PC-9 (cell line): ENCODE measurements at regions not wholly inside any gene's neighbourhood (a gene's known extent, or its start where the extent isn't known, plus 50 kb on each side); places are given as distances from the start of the nearest gene placed in this dataset.

Source experiments
- BruUV-seq: library from RNA; stranded (reverse); fragments of 400-500 nt; replicated peaks from 2 replicates; lab custom pipeline; 2021; lab: Mats Ljungman, UMichigan
- CTCF ChIA-PET: fragments of 300-600 bp; sonication (Branson Sonifier 250); formaldehyde crosslinking; loops from one replicate; lab custom pipeline; 2022; ENCODE audit warnings: antibody characterized with exemption; lab: Charles Lee
- POLR2A ChIA-PET: fragments of 300-600 bp; sonication (Branson Sonifier 250); formaldehyde crosslinking; loops from one replicate; lab custom pipeline; 2022; ENCODE audit warnings: antibody characterized with exemption; ENCODE audit not compliant: unreplicated experiment; lab: Charles Lee
- DNase-seq, 2 experiments: peaks; one replicate each; pipeline versions ENCODE4 v3.0.0 to v3.0.0-alpha.2; 2015 to 2022; ENCODE audit warnings: mixed read lengths in 1 of 2
- H2AFZ ChIP-seq: fragments of 200-600 bp; sonication (generic); 2 replicates; pipeline ENCODE4 v1.8.1; 2017; ENCODE audit warnings: antibody characterized with exemption
- H3F3A ChIP-seq: fragments of 200-600 bp; sonication (generic); 2 replicates; pipeline ENCODE4 v1.8.1; 2017; ENCODE audit warnings: antibody characterized with exemption, mild to moderate bottlenecking, low read depth; ENCODE audit not compliant: insufficient read depth
- H3K27ac ChIP-seq: fragments of 200-600 bp; sonication (generic); 2 replicates; pipeline ENCODE4 v1.6.1; 2016; ENCODE audit warnings: mixed run types
- H3K27me3 ChIP-seq: fragments of 200-600 bp; sonication (generic); 2 replicates; pipeline ENCODE4 v1.6.1; 2016; ENCODE audit warnings: low read depth, mixed run types; ENCODE audit not compliant: insufficient read depth
- H3K36me3 ChIP-seq: fragments of 200-600 bp; sonication (generic); 2 replicates; pipeline ENCODE4 v1.6.1; 2016; ENCODE audit warnings: low read depth, mixed run types
- H3K4me1 ChIP-seq: fragments of 200-600 bp; sonication (generic); replicated peaks from 2 replicates; pipeline ENCODE4 v1.6.1; 2016; ENCODE audit warnings: mixed run types; ENCODE audit not compliant: insufficient read depth
- H3K4me2 ChIP-seq: fragments of 200-600 bp; sonication (generic); 2 replicates; pipeline ENCODE4 v1.6.1; 2017; ENCODE audit warnings: mixed run types
- H3K4me3 ChIP-seq: fragments of 200-600 bp; sonication (generic); 2 replicates; pipeline ENCODE4 v1.6.1; 2016; ENCODE audit warnings: mixed run types
- H3K79me2 ChIP-seq: fragments of 200-600 bp; sonication (generic); 2 replicates; pipeline ENCODE4 v1.6.1; 2017; ENCODE audit warnings: low read depth, mixed run types
- H3K9me2 ChIP-seq: fragments of 200-600 bp; sonication (generic); 2 replicates; pipeline ENCODE4 v1.8.1; 2017; ENCODE audit warnings: mild to moderate bottlenecking; ENCODE audit not compliant: insufficient read depth
- H3K9me3 ChIP-seq: fragments of 200-600 bp; sonication (generic); 2 replicates; pipeline ENCODE4 v1.8.1; 2016; ENCODE audit warnings: low read depth; ENCODE audit not compliant: insufficient read depth
- H4K20me1 ChIP-seq: fragments of 200-600 bp; sonication (generic); 2 replicates; pipeline ENCODE4 v1.8.1; 2017; ENCODE audit not compliant: insufficient read depth
- EZH2 ChIP-seq: fragments of 200-600 bp; sonication (generic); IDR thresholded peaks from 2 replicates; pipeline ENCODE4 v1.8.0; 2017; ENCODE audit warnings: antibody characterized with exemption, low read depth
- intact Hi-C: fragments of 100-400 bp; cut with micrococcal nuclease; formaldehyde crosslinking; loops from one replicate; pipeline ENCODE4 v1.10.0; 2022; ENCODE audit not compliant: unreplicated experiment
- TF ChIP-seq, protein P1 (sequence below): fragments of 200-600 bp; sonication (generic); conservative IDR thresholded peaks from 2 replicates; pipeline ENCODE4 v1.6.1; 2017; ENCODE audit warnings: mixed run types, antibody characterized with exemption, mild to moderate bottlenecking, moderate library complexity

DNA sequence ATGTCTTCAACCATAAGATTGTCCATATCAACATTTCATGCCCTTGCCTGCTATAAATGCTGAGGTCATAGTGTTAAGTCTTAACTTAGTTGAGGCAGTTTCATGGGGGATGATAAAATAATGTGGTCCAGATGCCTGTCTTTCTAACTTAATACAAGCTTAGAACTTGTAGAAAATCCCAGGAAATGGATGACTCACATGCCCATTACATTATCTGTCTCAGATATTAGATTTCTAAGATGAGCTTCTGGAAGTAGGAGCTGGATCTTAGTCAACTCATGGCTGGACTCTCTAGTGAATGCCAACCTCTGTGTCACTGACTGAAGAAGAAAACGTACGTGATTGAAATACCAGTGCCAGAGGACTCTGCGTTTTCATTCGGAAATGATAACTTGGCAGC, 797.5 kb upstream of the EEF2KMT start:
- H3K4me1 ChIP-seq = no peaks in the 10 kb centered on the region
- H3K9me3 ChIP-seq = no peaks in the 10 kb centered on the region
- no peaks in the 10 kb centered on the region for H4K20me1 ChIP-seq
- no peak overlapping the region for H3K4me3 ChIP-seq
- no peak for DNase-seq
- H3K9me2 ChIP-seq = no peaks in the 10 kb centered on the region
- intact Hi-C loops = no loop called here
- H3K79me2 ChIP-seq = no peaks in the 10 kb centered on the region
- no peak overlapping the region for H2AFZ ChIP-seq
- no peak overlapping the region for H3K4me2 ChIP-seq
- CTCF ChIA-PET = no interaction called here
- H3K27me3 ChIP-seq = peaks cover 35% of the 10 kb centered on the region
- TF ChIP-seq, protein P1, sequence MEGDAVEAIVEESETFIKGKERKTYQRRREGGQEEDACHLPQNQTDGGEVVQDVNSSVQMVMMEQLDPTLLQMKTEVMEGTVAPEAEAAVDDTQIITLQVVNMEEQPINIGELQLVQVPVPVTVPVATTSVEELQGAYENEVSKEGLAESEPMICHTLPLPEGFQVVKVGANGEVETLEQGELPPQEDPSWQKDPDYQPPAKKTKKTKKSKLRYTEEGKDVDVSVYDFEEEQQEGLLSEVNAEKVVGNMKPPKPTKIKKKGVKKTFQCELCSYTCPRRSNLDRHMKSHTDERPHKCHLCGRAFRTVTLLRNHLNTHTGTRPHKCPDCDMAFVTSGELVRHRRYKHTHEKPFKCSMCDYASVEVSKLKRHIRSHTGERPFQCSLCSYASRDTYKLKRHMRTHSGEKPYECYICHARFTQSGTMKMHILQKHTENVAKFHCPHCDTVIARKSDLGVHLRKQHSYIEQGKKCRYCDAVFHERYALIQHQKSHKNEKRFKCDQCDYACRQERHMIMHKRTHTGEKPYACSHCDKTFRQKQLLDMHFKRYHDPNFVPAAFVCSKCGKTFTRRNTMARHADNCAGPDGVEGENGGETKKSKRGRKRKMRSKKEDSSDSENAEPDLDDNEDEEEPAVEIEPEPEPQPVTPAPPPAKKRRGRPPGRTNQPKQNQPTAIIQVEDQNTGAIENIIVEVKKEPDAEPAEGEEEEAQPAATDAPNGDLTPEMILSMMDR = no peak
- TF ChIP-seq EZH2 = no peak
- H3K36me3 ChIP-seq = no peaks in the 10 kb centered on the region
- no peak overlapping the region for H3K27ac ChIP-seq
- H3F3A ChIP-seq = no peaks in the 10 kb centered on the region
- POLR2A ChIA-PET = no interaction called here
- no TSS peak for BruUV-seq

DNA sequence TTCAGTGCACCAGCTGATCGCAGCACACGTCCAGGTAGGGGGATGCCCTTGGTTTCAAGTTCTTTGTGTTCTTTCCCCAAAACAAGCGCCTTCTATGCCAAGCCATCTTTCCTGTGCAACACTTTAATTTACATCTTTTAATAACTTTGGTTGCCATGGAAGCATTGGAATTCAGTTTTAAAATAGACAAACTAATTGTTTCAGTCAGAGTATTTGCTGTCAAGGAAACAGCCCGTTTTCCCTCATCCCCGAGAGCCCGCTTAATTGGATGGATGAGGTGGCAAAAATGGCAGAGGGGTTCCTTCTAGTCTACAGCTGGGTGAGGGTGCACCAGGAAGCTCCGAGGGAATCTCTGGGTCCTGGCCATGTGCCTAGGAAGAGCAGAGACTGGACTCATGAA, 793.7 kb upstream of the EEF2KMT start:
- H3K4me2 ChIP-seq = no peak overlapping the region
- POLR2A ChIA-PET = no interaction called here
- no TSS peak for BruUV-seq

DNA sequence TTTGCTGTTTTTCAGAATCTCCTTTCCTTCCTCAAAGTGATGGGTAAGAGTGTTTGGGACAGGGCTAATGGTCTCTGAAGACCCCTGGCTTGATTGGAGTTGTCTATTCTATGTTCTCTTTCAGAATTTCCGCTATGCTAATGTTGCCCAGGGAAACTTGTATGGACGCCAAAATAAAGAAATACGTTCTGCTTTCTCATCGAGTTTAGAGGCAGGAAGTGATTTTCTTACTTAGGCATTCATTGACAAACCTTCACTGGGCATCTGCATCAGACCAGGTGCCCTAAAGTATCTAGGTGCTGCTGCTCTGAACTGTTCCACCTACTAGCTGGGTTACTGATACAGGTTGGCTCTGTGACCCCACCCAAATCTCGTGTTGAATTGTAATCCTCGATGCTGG, 787.9 kb upstream of the EEF2KMT start:
- H4K20me1 ChIP-seq = no peaks in the 10 kb centered on the region
- DNase-seq = no peak
- peaks cover 21% of the 10 kb centered on the region for H3K27me3 ChIP-seq
- no TSS peak for BruUV-seq
- intact Hi-C loops = no loop called here
- H3K4me2 ChIP-seq = no peak overlapping the region
- no peaks in the 10 kb centered on the region for H3K4me1 ChIP-seq
- TF ChIP-seq EZH2 = no peak
- TF ChIP-seq, protein P1 = no peak
- H3K36me3 ChIP-seq = no peaks in the 10 kb centered on the region
- H3K9me2 ChIP-seq = no peaks in the 10 kb centered on the region
- ChIA-PET POLR2A (interaction anchor here (0.7 kb wide), 1 partner anchor 7 kb away, joined by 3 read pairs; no protein-coding TSS in a partner anchor), CTCF (no interaction called here)
- no peak overlapping the region for H3K4me3 ChIP-seq
- H3F3A ChIP-seq = no peaks in the 10 kb centered on the region
- no peaks in the 10 kb centered on the region for H3K9me3 ChIP-seq
- H2AFZ ChIP-seq = no peak overlapping the region
- no peaks in the 10 kb centered on the region for H3K79me2 ChIP-seq
- no peak overlapping the region for H3K27ac ChIP-seq

More for the DNA sequence above, 793.7 kb upstream of the EEF2KMT start:
- CTCF ChIA-PET = no interaction called here
- DNase-seq = no peak
- no peaks in the 10 kb centered on the region for H3K9me2 ChIP-seq
- H3K9me3 ChIP-seq = no peaks in the 10 kb centered on the region
- H3K4me1 ChIP-seq = no peaks in the 10 kb centered on the region
- H3K36me3 ChIP-seq = no peaks in the 10 kb centered on the region
- TF ChIP-seq EZH2 = no peak
- TF ChIP-seq, protein P1 = no peak
- H2AFZ ChIP-seq = no peak overlapping the region
- H3K4me3 ChIP-seq = no peak overlapping the region
- H3F3A ChIP-seq = no peaks in the 10 kb centered on the region
- intact Hi-C loops = no loop called here
- peaks cover 43% of the 10 kb centered on the region for H3K27me3 ChIP-seq
- H4K20me1 ChIP-seq = no peaks in the 10 kb centered on the region
- no peaks in the 10 kb centered on the region for H3K79me2 ChIP-seq
- H3K27ac ChIP-seq = no peak overlapping the region
